Prostate gland (tissue), 2 donors: ENCODE measurements at regions not wholly inside any gene's neighbourhood (a gene's known extent, or its start where the extent isn't known, plus 50 kb on each side); places are given as distances from the start of the nearest gene placed in this dataset.

Experiments used
- CTCF ChIP-seq, 4 experiments: fragments of 200-600 bp in 2 of 4; fragments of 450-650 bp in 2 of 4; sonication (generic) in 2 of 4; IDR thresholded peaks; 1 replicate in 3 of 4; 2 replicates in 1 of 4; pipeline ENCODE4 v1.5.1; 2016 to 2019; ENCODE audit warnings: antibody characterized with exemption in 4 of 4, mild to moderate bottlenecking in 2 of 4, moderate library complexity in 2 of 4
- POLR2AphosphoS5 ChIP-seq: sonication (generic); formaldehyde crosslinking; IDR thresholded peaks from one replicate; pipeline ENCODE4 v1.6.1; 2017; ENCODE audit warnings: antibody characterized with exemption

GRCh38 chr10:128474571-128474970, 348.3 kb upstream of the MKI67 start:
- TF ChIP-seq POLR2AphosphoS5 (no peak), CTCF (IDR thresholded peaks at IDR 0.05) (no peak)
